GM18909 (cell line): ENCODE measurements at regions not wholly inside any gene's neighbourhood (a gene's known extent, or its start where the extent isn't known, plus 50 kb on each side); places are given as distances from the start of the nearest gene placed in this dataset.

ENCODE experiments used
- ATAC-seq: cut with Tn5 transposase; IDR thresholded peaks from one replicate; pipeline ENCODE4 v1.9.1; 2021; ENCODE audit warnings: mild to moderate bottlenecking; ENCODE audit not compliant: unreplicated experiment, poor library complexity

GRCh38 chr18:56108478-56109367 lies 520.7 kb upstream of the TCF4 start:
- no peak for ATAC-seq

DNA sequence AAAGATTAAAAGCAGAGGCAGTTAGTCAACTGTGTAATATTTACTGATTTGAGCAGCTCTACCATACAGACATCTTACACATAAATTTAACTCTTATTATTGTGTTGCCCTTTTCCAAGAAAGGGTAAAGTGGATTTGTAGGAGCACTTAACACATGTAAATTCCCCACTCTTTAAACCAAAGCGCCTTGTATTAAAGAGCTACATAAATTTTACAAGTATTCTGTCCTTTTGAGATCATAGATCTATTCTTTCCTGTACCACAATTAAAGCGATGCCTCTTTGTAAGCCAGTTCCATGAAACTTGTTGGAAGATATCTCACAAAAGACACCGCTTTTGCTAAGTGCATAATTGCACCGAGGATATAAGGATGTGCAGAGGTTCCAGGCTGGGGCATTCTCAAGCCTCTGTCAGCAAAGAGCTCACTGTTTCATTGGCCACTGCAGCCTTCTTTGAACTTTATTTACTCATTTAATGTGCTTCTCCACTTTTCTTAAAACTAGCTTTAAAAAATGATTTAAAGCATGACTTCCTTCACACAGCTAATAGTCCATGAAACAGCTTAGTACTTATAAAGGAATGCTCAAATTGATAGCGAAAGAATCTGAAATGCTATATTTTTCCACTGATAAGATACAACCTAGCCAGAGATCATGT lies 520.0 kb upstream of the TCF4 start:
- ATAC-seq, result no peak

- ATAC-seq, result no peak
These were observed 512.2 kb upstream of the TCF4 start for GRCh38 chr18:56100090-56100722.

DNA sequence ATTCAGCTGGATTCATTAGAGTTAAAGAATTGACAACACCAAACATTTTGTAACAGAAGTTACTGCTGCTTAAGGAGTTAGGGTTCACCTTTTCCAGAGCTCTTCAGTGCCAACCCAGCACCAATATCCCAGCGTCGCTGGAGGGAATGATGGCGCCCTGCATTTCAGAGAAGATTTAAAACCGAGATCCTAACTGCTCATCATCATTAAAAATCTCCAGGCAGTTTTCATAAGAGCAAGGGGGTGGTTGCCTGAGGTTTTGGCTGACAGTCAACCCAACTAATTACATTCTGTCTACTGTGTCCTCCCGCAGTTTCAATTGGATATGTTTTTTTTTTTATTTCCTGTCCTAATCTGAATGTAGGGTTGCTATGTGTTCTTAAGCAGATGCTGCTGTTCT lies 509.6 kb upstream of the TCF4 start:
- no peak for ATAC-seq

DNA sequence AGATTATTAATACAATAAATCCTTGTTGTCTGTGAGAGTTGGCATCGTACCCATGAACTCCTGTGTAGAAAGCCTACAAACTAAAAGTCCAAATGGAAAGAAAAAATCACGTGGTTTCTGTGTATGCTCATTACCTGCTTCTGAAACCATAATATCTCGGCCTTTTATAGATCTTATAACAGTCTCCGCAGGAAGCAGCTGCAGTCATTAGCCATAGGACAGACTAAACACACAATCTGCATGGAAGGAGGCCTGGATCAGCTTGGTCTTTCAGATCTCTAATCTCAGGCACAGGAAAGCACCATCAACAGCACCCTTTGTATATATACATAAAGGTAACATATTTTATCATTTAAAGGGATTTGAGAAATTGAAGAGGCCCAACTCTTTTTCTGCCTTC lies 508.9 kb upstream of the TCF4 start:
- no peak for ATAC-seq

- ATAC-seq, result no peak
These were observed 501.7 kb upstream of the TCF4 start for GRCh38 chr18:56089612-56090258.

DNA sequence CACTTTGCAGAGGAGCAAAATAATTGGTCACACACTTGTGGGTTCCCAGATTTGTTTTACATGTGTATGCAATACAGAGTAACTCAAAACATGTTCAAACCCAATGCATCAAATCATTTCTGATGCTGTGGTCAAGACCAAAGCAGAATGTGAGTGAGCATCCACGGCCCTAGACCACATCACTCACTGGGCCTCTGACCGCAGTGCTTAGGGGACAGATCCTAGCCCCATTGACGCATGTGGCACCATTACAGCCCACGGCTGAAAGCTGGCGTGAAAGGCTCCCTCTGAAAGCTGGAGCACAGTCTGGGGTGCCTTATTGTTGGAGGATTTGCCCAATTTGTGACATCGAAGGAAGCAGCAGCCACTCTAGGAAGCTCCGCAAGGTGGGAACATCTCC lies 498.8 kb upstream of the TCF4 start:
- ATAC-seq, result no peak

- ATAC-seq, result no peak
These were observed 498.2 kb upstream of the TCF4 start for GRCh38 chr18:56086176-56086575.

DNA sequence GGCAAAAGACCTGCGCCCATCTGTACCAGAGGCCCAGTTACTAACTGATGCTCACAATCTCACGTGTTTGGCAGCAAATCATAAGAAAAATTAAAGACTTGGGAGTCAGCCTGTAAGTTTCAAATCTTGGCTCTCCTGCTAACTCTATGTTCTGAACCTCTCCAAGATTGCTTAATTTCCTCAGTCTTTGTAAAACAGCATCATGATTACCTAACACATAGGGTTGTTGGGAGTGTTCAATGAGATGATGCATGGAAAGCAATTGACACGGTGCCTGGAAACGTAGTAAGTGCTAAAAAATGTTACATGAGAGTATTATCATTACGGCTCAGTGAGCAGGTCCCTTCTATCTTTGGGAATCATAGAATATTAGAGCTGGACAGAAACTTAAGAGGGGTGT lies 497.6 kb upstream of the TCF4 start:
- no peak for ATAC-seq

GRCh38 chr18:56083523-56084287 lies 495.7 kb upstream of the TCF4 start:
- ATAC-seq, result no peak

DNA sequence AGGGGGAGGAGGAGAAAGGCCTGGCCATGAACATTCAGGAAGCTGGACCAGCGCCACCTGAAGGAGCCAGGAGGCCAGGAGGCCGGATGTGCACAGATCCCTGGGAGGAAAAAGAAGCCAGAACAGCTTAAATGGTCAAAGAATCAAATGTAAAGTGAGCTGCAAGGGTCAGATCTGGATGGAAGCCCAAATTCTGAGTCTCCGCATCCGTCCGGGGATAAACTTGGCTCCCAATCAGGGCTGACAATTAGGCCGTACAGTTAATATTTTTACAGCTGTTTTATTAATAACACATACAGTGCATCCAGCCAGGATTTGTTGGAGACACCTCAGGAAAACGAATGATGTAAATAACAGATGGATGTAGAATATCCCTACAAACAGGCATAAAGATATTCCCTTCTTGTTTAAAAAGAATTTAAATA lies 495.1 kb upstream of the TCF4 start:
- no peak for ATAC-seq

- ATAC-seq, result no peak
These were observed 488.7 kb upstream of the TCF4 start for GRCh38 chr18:56076723-56077122.

- no peak for ATAC-seq
These were observed 480.7 kb upstream of the TCF4 start for GRCh38 chr18:56068701-56069100.

DNA sequence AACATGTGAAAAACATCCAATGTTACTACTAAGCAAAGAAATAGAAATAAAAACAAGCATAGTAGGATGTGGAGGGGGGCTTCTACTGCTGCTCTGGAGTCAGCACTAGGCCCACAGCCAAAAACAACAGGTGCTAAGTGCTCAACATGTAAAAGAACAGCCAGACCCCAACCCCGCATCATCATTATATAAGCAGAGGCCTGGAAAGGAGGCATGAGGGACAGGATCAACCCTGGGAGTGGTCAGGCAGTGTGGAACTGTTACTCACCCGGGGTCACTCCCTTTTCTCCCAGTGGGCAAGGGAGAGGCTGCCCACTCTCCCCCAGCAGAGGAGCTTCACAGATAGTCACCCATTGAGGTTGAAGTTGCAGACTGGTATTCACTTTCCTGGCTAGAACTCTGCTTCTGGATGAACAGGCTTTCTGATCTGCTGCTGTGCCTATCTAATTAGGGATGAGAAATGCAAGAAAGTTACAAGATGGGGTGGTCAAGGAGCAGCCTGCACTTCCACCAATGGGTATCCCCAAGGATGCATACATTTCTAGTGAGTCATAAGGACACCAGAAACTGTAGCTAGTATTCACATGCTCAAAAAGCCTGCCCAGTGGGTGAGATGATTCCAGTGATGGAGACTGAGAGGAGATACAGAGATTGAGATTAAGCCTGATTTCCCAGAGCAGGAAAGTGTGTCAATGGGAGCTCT lies 480.1 kb upstream of the TCF4 start:
- ATAC-seq, result no peak

GRCh38 chr18:56067214-56067894 lies 479.4 kb upstream of the TCF4 start:
- ATAC-seq, result no peak

DNA sequence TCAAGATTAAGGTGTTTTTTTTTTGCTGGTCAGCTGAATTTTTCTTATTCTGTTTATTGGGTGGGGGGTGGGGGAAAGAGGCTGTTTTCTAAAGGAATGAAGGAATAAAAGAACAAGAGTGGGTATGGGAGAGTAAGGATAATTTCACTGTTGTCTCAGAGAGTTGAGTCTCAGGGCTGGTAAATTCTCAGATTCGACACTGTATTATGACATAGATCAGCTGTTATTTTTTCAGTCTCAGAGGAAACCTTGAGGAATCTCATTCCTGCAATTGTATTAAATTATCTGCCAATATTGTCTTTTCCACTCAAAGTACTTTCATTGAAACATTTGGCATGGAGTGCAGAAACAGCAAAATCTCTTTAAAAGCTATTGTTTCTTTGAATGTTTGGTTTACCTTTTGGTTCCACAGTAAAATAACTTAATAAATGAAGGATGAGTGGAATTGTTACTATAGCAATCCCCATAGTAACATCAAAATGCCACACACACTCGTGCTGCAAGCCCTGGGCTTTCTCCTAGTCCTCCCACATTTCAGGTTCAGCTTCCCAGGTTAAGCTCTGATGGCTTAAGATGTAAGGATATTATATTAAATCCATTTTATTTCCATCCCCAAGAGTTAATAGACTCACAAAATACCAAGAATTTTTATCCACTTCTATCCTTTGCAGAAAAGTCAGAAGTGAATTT lies 478.7 kb upstream of the TCF4 start:
- ATAC-seq, result no peak

DNA sequence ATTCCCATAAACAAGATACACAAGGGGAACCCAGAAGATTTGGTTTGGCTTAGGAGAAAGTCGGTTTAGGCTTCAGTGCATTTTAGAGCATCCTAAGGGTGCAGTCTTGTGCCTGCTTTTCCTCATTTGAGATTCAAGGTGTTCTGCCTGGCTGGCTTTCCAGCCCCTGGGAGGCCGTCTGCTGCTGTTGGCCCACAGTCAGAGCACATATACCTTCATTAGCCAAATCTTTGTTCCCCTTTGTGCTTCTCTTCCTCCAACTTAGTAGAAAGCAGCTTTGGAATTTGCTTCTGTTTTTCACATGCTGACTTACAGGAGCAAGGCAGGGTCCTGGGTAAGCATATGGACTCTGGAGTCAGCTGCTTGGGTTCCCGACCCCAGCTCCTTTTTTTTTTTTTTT lies 477.1 kb upstream of the TCF4 start:
- no peak for ATAC-seq

DNA sequence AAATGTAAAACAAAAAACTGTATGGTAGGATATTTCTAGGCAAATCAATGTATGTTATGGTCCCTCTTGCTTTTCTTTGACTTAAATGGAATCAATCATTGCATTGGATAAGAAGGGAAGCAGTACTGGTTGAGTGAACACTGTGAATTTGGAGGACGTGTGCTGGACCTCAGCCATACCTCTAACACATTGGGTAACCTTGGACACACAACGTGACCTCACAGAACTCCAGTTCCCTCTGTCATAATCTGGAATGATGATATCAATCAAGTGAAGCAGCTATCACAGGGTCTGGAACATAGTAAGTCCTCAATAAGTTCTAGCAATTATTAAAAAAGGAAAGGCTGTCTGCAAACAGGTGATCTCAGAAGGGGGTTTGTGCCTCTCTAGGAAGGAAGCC lies 474.9 kb upstream of the TCF4 start:
- ATAC-seq, result no peak
